ENCODE measurements at regions not wholly inside any gene's neighbourhood (a gene's known extent, or its start where the extent isn't known, plus 50 kb on each side); places are given as distances from the start of the nearest gene placed in this dataset.
A peak's percentile ranks its signal among the peaks of the same experiment; 100 is the strongest.

GRCh38 chr15:37260255-37260654 lies 159.9 kb upstream of the MEIS2 start:
- no peak for DNase-seq (ENCODE audit: low spot score)

GRCh38 chr15:37261685-37262084 lies 161.3 kb upstream of the MEIS2 start:
- no peak for DNase-seq (ENCODE audit: low spot score)

- no peak for DNase-seq (ENCODE audit: low spot score)
Measured at GRCh38 chr15:37262922-37263608, 162.7 kb upstream of the MEIS2 start.

- peak; percentile 5 for DNase-seq (ENCODE audit: low spot score)
Measured at GRCh38 chr15:37289109-37289765, 188.9 kb upstream of the MEIS2 start.

GRCh38 chr15:37291920-37292319 lies 191.6 kb upstream of the MEIS2 start:
- DNase-seq (ENCODE audit: low spot score) = no peak

- no peak for DNase-seq (ENCODE audit: low spot score)
Measured at GRCh38 chr15:37298271-37298670, 197.9 kb upstream of the MEIS2 start.

GRCh38 chr15:37339437-37339836 lies 239.1 kb upstream of the MEIS2 start:
- DNase-seq (ENCODE audit: low spot score) = no peak

GRCh38 chr15:37339856-37340255 lies 239.5 kb upstream of the MEIS2 start:
- no peak for DNase-seq (ENCODE audit: low spot score)

GRCh38 chr15:37340438-37340837 lies 240.1 kb upstream of the MEIS2 start:
- DNase-seq (ENCODE audit: low spot score) = no peak

- no peak for DNase-seq (ENCODE audit: low spot score)
Measured at GRCh38 chr15:37359101-37359892, 258.9 kb upstream of the MEIS2 start.

- no peak for DNase-seq (ENCODE audit: low spot score)
Measured at GRCh38 chr15:37359893-37360290, 259.5 kb upstream of the MEIS2 start.

GRCh38 chr15:37360724-37361123 lies 260.4 kb upstream of the MEIS2 start:
- DNase-seq (ENCODE audit: low spot score) = no peak

GRCh38 chr15:37361621-37362020 lies 261.3 kb upstream of the MEIS2 start:
- no peak for DNase-seq (ENCODE audit: low spot score)

GRCh38 chr15:37362414-37362813 lies 262.1 kb upstream of the MEIS2 start:
- DNase-seq (ENCODE audit: low spot score) = no peak

GRCh38 chr15:37368961-37369360 lies 268.6 kb upstream of the MEIS2 start:
- no peak for DNase-seq (ENCODE audit: low spot score)

GRCh38 chr15:37370941-37371340 lies 270.6 kb upstream of the MEIS2 start:
- no peak for DNase-seq (ENCODE audit: low spot score)

GRCh38 chr15:37372064-37372463 lies 271.7 kb upstream of the MEIS2 start:
- no peak for DNase-seq (ENCODE audit: low spot score)

GRCh38 chr15:37375519-37375918 lies 275.2 kb upstream of the MEIS2 start:
- DNase-seq (ENCODE audit: low spot score) = no peak

- no peak for DNase-seq (ENCODE audit: low spot score)
Measured at GRCh38 chr15:37377428-37377827, 277.1 kb upstream of the MEIS2 start.

GRCh38 chr15:37394402-37395099 lies 294.2 kb upstream of the MEIS2 start:
- DNase-seq (ENCODE audit: low spot score) = no peak

- no peak for DNase-seq (ENCODE audit: low spot score)
Measured at GRCh38 chr15:37395100-37395468, 294.7 kb upstream of the MEIS2 start.

- no peak for DNase-seq (ENCODE audit: low spot score)
Measured at GRCh38 chr15:37397266-37398022, 297.1 kb upstream of the MEIS2 start.
